Stimulated activated CD8-positive, alpha-beta memory T cell treated with anti-CD3 and anti-CD28 coated beads, Interleukin-7, amount 100 ng/mL, for 48 hours (primary cell): ENCODE measurements at regions not wholly inside any gene's neighbourhood (a gene's known extent, or its start where the extent isn't known, plus 50 kb on each side); places are given as distances from the start of the nearest gene placed in this dataset.

Experiments used
- DNase-seq, 2 donors: peaks; one replicate each; pipeline ENCODE4 v3.0.0-alpha.2; 2020; ENCODE audit warnings: low read depth in 1 of 2; ENCODE audit errors: extremely low read depth in 1 of 2

GRCh38 chr6:122042380-122042779 lies 357.1 kb upstream of the HSF2 start:
- DNase-seq, result no peak

GRCh38 chr6:122042960-122043735 lies 356.3 kb upstream of the HSF2 start:
- DNase-seq, result no peak

- DNase-seq, result no peak
Observed at GRCh38 chr6:122048570-122048969, 350.9 kb upstream of the HSF2 start.

GRCh38 chr6:122049341-122049740 lies 350.1 kb upstream of the HSF2 start:
- no peak for DNase-seq

GRCh38 chr6:122050242-122050755 lies 349.2 kb upstream of the HSF2 start:
- DNase-seq, result no peak

- DNase-seq, result no peak
Observed at GRCh38 chr6:122052346-122052900, 347.0 kb upstream of the HSF2 start.

- DNase-seq, result no peak
Observed at GRCh38 chr6:122059918-122060317, 339.5 kb upstream of the HSF2 start.

- no peak for DNase-seq
Observed at GRCh38 chr6:122061855-122062254, 337.6 kb upstream of the HSF2 start.

GRCh38 chr6:122063076-122063475 lies 336.4 kb upstream of the HSF2 start:
- no peak for DNase-seq

- no peak for DNase-seq
Observed at GRCh38 chr6:122063761-122064160, 335.7 kb upstream of the HSF2 start.

GRCh38 chr6:122066200-122066599 lies 333.3 kb upstream of the HSF2 start:
- DNase-seq, result no peak

GRCh38 chr6:122068291-122068769 lies 331.1 kb upstream of the HSF2 start:
- DNase-seq, result no peak

GRCh38 chr6:122069932-122070331 lies 329.5 kb upstream of the HSF2 start:
- no peak for DNase-seq

- no peak for DNase-seq
Observed at GRCh38 chr6:122072014-122072647, 327.3 kb upstream of the HSF2 start.

- no peak for DNase-seq
Observed at GRCh38 chr6:122075084-122075838, 324.2 kb upstream of the HSF2 start.

GRCh38 chr6:122075917-122076316 lies 323.5 kb upstream of the HSF2 start:
- DNase-seq, result no peak

- no peak for DNase-seq
Observed at GRCh38 chr6:122077603-122078002, 321.8 kb upstream of the HSF2 start.

- no peak for DNase-seq
Observed at GRCh38 chr6:122078481-122078880, 321.0 kb upstream of the HSF2 start.

GRCh38 chr6:122079916-122080315 lies 319.5 kb upstream of the HSF2 start:
- DNase-seq, result no peak

GRCh38 chr6:122081921-122082320 lies 317.5 kb upstream of the HSF2 start:
- DNase-seq, result no peak

GRCh38 chr6:122082370-122082769 lies 317.1 kb upstream of the HSF2 start:
- no peak for DNase-seq
